ENCODE measurements at regions not wholly inside any gene's neighbourhood (a gene's known extent, or its start where the extent isn't known, plus 50 kb on each side); places are given as distances from the start of the nearest gene placed in this dataset.

DNA sequence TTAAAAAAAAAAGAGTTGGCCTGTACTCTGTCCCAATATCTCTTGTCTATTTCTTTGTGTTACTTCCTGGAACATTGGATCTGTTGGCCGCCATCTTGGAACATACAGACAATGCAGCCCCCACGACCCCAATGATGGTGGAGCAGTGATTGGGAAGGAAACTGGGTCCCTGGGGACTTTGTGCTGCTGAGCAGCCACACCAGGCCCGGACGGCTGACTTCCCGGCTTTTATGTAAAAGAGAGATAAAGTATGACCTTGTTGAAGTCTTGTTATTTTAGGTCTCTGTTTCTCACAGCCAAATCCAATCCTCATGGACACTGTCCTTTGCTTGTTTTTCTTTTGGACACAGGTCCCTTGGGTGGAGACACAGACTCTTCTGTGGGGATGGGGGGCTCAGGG lies 204.5 kb downstream of the SALL1 start:
- TF ChIP-seq, protein P1, sequence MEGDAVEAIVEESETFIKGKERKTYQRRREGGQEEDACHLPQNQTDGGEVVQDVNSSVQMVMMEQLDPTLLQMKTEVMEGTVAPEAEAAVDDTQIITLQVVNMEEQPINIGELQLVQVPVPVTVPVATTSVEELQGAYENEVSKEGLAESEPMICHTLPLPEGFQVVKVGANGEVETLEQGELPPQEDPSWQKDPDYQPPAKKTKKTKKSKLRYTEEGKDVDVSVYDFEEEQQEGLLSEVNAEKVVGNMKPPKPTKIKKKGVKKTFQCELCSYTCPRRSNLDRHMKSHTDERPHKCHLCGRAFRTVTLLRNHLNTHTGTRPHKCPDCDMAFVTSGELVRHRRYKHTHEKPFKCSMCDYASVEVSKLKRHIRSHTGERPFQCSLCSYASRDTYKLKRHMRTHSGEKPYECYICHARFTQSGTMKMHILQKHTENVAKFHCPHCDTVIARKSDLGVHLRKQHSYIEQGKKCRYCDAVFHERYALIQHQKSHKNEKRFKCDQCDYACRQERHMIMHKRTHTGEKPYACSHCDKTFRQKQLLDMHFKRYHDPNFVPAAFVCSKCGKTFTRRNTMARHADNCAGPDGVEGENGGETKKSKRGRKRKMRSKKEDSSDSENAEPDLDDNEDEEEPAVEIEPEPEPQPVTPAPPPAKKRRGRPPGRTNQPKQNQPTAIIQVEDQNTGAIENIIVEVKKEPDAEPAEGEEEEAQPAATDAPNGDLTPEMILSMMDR (IDR thresholded peaks at IDR 0.05) = no peak
- no peak for TF ChIP-seq POLR2A (IDR thresholded peaks at IDR 0.05)

All from adrenal gland (tissue), 5 donors.